ENCODE measurements at regions not wholly inside any gene's neighbourhood (a gene's known extent, or its start where the extent isn't known, plus 50 kb on each side); places are given as distances from the start of the nearest gene placed in this dataset.
"Not testable (repeated sequence)": the region's sequence is repeated elsewhere in the genome, so short reads cannot be mapped to it uniquely, and the experiment has no call there.

GRCh38 chr3:176326894-176327490 lies 870.3 kb downstream of the TBL1XR1 start:
- TF ChIP-seq EZH2phosphoT487 (IDR thresholded peaks at IDR 0.05; ENCODE audit: borderline replicate concordance, low read depth, low read length); CTCF (conservative IDR thresholded peaks at IDR 0.05; ENCODE audit: low read length): not testable (repeated sequence)
